AG08395 (cell line): ENCODE measurements at regions not wholly inside any gene's neighbourhood (a gene's known extent, or its start where the extent isn't known, plus 50 kb on each side); places are given as distances from the start of the nearest gene placed in this dataset.

Experiments used
- DNase-seq: peaks from one replicate; pipeline ENCODE4 v3.0.0; 2012; ENCODE audit warnings: mixed read lengths, low spot score

DNA sequence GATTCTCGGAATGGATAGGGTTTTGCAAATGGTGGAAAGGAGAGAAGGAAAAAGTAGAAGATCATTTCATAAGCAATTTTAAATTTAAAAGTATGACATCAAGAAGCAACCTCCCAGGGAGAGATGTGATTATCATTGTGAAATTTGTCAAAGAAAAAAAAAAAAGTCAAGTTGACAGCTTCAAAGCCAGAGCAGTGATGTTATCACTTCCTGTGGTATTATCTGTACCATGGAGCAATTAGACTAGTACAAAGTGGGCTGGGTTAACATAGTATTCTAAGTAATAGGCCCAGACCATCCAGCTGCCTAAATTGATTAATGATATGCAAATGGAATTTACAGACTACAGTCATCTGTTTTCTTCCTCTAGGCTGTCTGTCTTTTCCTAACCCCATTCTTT, 84.0 kb upstream of the NPY start:
- DNase-seq: no peak

GRCh38 chr7:24200407-24200966, 83.5 kb upstream of the NPY start:
- no peak for DNase-seq

DNA sequence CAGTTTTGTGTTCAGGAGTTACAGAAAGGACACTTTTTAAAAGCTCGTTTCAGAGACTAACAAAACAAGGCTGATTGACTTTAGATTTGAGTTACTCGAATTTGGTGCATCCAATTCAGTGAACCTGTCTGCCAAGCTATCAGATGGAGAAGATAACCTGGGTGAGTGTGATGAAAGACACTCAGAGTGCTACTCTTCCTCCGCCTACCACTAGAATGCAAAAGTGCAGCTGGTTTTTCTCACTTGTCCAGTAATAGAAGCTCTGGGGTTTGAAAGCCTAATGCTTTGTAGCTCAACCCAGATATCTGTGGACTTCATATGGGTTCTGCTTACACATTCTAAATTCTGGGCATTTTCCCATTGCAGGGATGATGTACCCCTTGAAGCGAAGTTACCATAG, 82.8 kb upstream of the NPY start:
- no peak for DNase-seq

- DNase-seq: no peak
These were observed 71.9 kb upstream of the NPY start for GRCh38 chr7:24212073-24212472.

GRCh38 chr7:24213311-24213710, 70.7 kb upstream of the NPY start:
- DNase-seq: no peak

DNA sequence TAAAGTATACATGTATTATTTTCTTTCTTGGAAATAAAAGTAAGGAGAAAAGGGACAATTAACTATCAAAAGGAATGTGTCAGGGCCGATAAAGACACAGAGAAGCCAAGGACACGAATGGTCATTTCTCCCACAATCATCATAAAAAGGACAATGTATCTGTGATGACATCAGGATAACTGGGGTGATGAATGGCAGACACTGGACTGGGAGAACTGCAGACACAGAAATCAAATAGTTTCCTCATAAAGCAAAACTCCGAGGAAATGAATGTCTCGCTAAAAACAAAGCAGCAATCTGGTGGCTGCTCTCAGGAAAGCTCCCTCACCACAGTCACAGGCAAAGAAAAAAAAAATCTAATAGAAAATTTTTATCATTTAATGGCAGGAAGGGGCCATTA, 69.3 kb upstream of the NPY start:
- no peak for DNase-seq

GRCh38 chr7:24216576-24217125, 67.3 kb upstream of the NPY start:
- DNase-seq: no peak

- no peak for DNase-seq
These were observed 62.5 kb upstream of the NPY start for GRCh38 chr7:24221500-24221899.

- no peak for DNase-seq
These were observed 56.9 kb upstream of the NPY start for GRCh38 chr7:24227068-24227467.

DNA sequence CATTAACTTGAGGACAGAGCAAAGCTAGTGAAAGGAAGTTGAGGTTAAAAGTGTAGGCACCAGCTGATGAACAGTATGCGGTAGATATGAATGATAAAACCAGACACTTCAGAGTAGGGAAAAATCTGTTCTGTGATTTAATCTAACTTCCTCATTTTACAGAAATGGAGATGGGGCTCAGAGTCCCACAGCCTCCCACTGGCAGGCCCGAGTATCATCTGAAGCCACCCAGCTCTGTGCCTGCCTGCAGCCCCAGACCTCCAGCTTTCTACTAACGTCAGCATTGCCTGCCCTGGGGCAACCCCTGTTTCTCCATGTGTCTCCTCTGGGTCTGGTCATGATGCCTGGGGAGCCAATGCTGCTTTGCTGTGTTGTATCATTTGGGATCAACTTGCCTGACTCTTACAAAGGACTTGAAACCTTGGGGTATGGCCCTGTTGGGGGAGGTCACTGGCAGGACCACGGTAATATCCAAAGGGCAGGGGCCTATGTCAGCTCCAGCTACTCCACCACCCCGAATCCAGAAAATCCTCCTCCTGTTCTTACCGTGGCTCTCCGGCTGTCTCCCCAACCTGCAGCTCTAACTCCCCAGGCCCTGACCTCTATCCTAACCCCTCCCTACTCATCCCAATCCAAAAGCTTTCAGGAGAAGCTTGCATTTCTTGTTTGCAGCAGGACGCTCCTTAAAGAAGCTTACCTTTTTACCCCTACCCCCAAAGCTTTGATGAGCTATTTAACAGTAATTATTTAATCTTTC, 56.2 kb upstream of the NPY start:
- no peak for DNase-seq

DNA sequence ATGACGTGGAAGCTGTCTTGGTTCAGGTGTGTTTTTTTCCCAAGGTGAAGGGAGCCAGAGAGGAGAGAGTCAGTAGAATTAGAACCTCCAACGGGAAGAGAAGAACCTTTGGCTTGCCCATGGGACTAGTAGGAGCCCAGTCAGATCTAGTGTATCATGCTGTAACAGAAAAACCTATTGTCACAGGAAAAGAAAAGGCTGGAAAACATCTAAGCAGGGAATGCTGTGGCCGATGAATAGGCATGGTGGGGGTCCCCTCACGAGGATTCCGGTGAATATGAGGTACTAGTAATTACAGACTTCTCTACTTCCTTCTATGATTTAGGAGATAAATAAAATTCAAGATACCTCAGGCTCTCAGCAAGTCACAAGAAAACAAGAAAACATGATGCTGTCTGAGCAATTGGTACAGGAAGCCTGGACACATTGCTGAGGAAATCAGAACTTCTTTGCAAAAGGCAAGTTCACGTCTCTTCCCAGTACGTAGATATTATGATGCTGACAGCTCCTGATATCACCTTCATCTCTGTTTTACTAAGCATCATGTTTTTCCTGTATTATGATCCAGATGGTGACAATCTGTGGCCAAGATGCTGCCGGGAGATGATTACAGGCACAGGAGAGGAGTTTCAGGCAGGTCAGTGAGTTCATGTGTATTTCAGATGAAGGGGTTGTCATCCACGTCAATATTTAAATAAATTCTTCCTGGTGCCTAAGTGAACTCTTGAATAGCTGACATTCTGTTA, 54.3 kb upstream of the NPY start:
- DNase-seq: no peak

DNA sequence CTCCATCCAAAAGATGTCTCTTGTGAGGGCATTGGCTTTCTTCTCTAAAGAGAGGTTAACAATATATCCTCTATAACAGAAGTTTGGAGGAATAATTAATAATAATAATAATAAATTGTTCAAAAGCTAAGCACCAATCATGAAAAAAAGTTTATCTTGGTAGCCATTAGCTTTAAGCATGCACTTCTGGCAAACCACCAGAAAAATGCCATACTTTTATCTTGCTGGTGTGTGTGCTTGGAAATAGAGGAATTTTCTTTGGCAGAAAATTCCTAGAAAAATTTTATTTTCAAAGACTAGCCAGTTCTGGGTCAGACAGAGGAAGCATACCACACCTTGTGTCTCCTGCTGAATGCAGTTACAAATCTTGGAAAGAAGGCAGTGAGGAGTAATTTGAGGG, 52.5 kb upstream of the NPY start:
- no peak for DNase-seq

DNA sequence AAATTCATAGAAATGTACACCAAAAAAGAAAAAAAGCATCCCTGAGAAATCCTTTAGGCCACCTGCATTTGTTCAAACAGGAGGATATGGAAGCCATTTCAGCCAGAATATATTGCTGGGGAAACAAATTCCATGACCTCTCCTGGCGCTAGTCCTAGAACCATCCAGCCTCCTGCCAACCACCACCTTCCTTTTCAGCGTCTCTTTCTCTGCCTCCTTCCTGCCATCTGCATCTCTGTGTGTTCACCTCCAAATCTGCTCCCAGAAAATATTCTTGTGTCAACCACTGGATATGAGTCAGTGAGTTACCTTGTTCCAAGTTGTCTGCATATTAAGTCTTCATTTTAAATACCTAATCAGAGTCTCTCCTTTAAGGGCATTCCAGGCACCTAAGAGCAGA, 50.6 kb upstream of the NPY start:
- no peak for DNase-seq
